HFF-Myc (cell line): ENCODE measurements at regions not wholly inside any gene's neighbourhood (a gene's known extent, or its start where the extent isn't known, plus 50 kb on each side); places are given as distances from the start of the nearest gene placed in this dataset.

Experiments used
- DNase-seq: peaks from one replicate; pipeline ENCODE4 v3.0.0-alpha.2; 2011; ENCODE audit warnings: low read depth; ENCODE audit errors: extremely low read depth
- H3K4me3 ChIP-seq: replicated peaks from 2 replicates; pipeline ENCODE4 v1.5.1; 2011; ENCODE audit warnings: low read depth, mild to moderate bottlenecking, control low read depth, low read length
- TF ChIP-seq, protein P1 (sequence below): IDR thresholded peaks from 2 replicates; pipeline ENCODE4 v1.5.1; 2012; ENCODE audit warnings: mild to moderate bottlenecking, low read depth, low read length, control low read depth; ENCODE audit errors: missing control alignments

DNA sequence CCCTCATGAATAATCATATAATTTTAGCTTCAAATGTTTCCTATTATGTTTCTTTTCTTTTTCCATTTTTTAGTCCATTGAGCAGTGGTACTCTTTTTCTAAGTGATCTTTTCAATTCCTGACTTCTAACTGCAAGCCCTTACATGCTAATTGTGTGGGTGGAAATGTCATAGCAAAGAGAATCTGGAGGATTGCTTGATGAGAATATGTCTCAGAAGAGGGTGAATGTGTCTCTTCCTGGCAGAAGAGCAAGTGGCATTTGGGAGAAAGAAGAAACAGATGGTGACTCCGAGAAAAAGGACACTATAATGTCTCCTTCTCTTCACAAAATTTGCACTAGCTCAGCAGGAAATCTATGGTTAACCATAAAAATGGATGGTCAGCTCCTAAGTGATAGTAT is 2320.0 kb downstream of the PCDH9 start:
- no peak overlapping the region for H3K4me3 ChIP-seq
- TF ChIP-seq, protein P1, sequence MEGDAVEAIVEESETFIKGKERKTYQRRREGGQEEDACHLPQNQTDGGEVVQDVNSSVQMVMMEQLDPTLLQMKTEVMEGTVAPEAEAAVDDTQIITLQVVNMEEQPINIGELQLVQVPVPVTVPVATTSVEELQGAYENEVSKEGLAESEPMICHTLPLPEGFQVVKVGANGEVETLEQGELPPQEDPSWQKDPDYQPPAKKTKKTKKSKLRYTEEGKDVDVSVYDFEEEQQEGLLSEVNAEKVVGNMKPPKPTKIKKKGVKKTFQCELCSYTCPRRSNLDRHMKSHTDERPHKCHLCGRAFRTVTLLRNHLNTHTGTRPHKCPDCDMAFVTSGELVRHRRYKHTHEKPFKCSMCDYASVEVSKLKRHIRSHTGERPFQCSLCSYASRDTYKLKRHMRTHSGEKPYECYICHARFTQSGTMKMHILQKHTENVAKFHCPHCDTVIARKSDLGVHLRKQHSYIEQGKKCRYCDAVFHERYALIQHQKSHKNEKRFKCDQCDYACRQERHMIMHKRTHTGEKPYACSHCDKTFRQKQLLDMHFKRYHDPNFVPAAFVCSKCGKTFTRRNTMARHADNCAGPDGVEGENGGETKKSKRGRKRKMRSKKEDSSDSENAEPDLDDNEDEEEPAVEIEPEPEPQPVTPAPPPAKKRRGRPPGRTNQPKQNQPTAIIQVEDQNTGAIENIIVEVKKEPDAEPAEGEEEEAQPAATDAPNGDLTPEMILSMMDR, result no peak
- DNase-seq, result no peak

DNA sequence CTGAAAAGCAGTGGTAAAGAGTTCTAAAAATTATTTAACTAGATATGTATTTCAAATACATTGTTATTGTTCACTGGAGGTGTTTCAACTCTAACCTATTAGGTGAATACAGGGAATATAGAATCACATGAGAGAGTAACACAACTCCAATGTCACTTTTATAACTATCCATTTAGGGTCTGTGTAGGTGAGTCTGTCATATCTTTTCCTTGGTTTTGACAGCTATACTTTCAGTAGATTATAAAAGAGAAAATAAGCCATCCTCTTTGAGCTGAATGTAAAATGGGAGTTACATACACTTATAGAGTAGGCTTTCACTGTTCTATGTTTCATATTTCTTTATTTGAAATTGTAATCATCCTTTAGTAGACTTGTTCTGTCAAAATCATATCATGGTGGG is 2321.0 kb downstream of the PCDH9 start:
- TF ChIP-seq, protein P1, result no peak
- DNase-seq, result no peak
- no peak overlapping the region for H3K4me3 ChIP-seq

DNA sequence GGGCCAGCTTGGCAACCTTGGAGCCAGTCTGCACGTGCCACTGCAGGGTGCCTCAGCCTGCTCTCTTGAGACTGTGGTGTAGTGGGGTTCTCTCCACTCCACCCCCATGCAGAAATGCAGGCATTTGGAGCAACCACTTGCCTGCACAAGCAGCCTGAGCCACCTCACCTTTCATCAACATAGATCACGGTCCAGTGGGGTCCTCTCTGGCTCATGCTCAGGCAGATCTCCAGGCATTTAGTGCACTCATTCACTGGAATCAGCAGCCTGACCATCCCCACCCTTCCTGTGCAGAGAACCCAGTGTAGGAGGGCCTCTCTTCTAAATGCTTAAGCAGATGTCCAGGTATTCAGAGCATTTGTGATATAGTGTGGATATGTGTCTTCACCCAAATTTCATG is 2330.1 kb downstream of the PCDH9 start:
- no peak for DNase-seq
- TF ChIP-seq, protein P1, result no peak
- H3K4me3 ChIP-seq, result no peak overlapping the region

DNA sequence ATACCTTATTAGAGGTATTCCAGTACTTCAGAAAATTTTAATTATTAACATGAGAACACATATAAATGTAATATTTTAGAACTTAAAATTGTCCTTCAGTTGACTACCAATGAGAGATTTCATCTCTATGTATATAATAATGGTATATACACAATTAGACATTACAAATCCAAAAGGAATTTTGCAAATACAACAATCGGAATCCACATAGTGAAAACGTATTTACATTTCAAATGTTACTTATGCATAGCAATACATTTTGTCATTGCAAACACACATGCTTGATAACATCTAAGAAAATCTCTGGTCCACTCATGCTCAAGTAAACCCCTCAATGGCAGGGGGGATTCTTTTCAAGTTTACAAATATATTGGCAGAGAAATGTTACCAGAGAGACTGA is 2345.2 kb downstream of the PCDH9 start:
- no peak overlapping the region for H3K4me3 ChIP-seq
- DNase-seq, result no peak
- TF ChIP-seq, protein P1, result no peak

DNA sequence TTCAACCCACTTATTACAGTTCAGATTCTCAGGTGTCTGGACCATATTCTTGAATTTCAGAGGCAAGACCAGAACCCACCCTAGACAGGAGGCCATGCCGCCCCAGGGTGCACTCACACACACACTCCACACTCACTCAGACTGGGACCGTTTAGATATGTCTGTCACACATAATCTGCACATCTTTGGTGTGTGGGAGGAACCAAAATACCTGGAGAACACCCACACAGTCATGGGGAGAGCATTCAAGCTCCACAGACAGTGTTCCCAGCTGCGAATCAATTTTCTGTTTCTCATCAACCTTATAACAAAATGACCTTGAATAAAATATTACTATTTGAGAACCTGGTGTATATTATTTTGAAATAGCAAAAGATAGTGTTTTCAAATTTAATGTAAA is 2353.0 kb downstream of the PCDH9 start:
- no peak overlapping the region for H3K4me3 ChIP-seq
- TF ChIP-seq, protein P1, result no peak

DNA sequence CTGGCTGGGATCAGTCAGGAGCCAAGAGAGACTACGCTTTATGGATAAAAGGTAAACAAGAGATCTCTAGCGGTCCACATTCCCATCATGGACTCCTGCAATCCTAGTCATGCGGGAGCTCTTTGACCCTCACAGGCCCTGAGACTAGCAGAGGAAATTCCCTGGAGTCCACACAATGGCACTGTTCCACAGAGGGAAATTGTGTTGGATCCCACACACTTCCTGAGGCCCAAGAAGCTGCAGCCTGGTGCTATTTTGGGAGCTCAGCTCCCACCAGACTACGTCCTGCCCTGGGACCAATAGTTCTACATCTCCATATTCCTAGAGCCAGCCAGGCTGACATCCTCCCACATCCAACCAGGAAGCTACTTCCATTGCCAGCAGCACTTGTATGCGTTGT is 2358.4 kb downstream of the PCDH9 start:
- TF ChIP-seq, protein P1, result no peak
- no peak overlapping the region for H3K4me3 ChIP-seq
- DNase-seq, result no peak

More for the DNA sequence above, 2353.0 kb downstream of the PCDH9 start:
- no peak for DNase-seq

DNA sequence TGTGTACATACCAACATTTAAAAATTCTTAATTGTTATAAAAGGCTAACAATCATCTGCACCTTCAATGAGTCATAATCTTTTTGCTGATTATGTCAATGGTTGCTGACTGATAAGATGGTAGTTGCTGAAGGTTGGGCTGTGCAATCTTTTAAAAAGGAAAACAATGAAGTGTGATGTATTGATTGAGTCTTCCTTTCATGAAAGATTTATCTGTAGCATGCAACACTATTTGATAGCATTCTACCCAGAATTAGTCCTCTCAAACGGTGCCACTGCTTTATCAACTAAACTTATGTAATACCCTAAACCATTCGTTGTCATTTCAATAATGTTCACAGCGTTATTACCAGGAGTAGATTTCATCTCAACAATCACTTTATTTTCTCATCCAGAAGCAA is 2360.6 kb downstream of the PCDH9 start:
- TF ChIP-seq, protein P1, result no peak
- no peak for DNase-seq
- H3K4me3 ChIP-seq, result no peak overlapping the region
